ENCODE measurements at regions not wholly inside any gene's neighbourhood (a gene's known extent, or its start where the extent isn't known, plus 50 kb on each side); places are given as distances from the start of the nearest gene placed in this dataset.

DNA sequence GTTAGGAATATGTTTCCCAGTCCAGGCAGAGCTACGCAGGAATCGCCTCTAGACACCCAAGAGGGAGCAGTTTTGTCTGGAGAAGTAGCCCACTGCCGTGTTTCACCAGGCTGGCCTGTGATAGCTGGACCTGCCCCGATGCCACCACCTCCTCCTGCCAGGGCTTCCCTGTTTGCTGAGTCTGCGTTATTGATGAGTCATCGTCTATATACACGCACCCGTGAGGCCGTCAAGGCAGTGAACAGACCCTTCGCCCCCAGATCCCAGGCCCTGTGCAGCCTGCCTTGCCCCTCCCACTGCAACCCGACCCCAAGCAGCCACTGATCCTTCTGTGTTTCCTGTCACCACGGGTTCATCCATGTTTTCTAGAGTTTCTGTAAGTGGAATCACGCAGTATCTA, 141.9 kb downstream of the IGLL1 start:
- Histone ChIP-seq H3K4me1 (ENCODE audit: control insufficient read depth, insufficient read depth, low read length) (no peaks in the 10 kb centered on the region; the same call in 1 of the 2 replicates), H3K36me3 (ENCODE audit: control insufficient read depth in 2 of 2, insufficient read depth in 1 of 2, low read length in 2 of 2) (no peaks in the 10 kb centered on the region), H3K27ac (ENCODE audit: extremely low read depth, low read depth, low read length) (no peak overlapping the region), H3K9me3 (ENCODE audit: control insufficient read depth, insufficient read depth, low read depth, low read length) (no peaks in the 10 kb centered on the region), H3K4me3 (ENCODE audit: low read depth, low read length) (no peak overlapping the region)
- TF ChIP-seq OVOL3 (tag by site-specific recombination; IDR thresholded peaks at IDR 0.05) (no peak), KLF8 (tag by site-specific recombination; IDR thresholded peaks at IDR 0.05) (no peak)
- ChIA-PET POLR2A (interaction anchor here (0.5 kb wide), 1 partner anchor 35 kb away, joined by 3 read pairs; no protein-coding TSS in a partner anchor), CTCF (interaction anchor here (0.6 kb wide), 2 partner anchors 152 to 287 kb away, joined by 3 to 4 read pairs; no protein-coding TSS in a partner anchor)

DNA sequence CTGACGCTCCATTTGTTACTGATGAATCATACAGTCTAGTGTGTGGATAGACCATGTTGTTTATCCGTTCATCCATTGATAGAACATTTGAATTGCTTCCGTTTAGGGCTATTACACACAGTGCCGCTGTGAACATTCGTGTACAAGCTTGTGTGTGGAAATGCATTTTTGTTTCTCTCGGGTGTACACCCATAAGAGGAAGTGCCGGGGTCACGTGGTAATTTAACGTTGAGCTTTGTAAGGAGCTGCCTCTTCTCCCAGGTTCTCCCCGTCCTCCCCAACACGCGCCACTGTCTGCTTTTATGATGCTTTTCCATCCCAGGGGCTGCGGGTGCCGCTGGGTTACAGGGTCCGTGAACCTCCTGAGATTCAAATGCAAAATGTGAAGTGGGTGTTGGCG, 142.3 kb downstream of the IGLL1 start:
- ChIA-PET CTCF (interaction anchor here (0.6 kb wide), 1 partner anchor 287 kb away, joined by 4 read pairs; no protein-coding TSS in a partner anchor), POLR2A (interaction anchor here (0.5 kb wide), 1 partner anchor 35 kb away, joined by 3 read pairs; no protein-coding TSS in a partner anchor)
- Histone ChIP-seq H3K4me1 (ENCODE audit: control insufficient read depth, insufficient read depth, low read length) (no peaks in the 10 kb centered on the region; the same call in 1 of the 2 replicates), H3K9me3 (ENCODE audit: control insufficient read depth, insufficient read depth, low read depth, low read length) (no peaks in the 10 kb centered on the region), H3K36me3 (ENCODE audit: control insufficient read depth in 2 of 2, insufficient read depth in 1 of 2, low read length in 2 of 2) (no peaks in the 10 kb centered on the region), H3K4me3 (ENCODE audit: low read depth, low read length) (no peak overlapping the region), H3K27ac (ENCODE audit: extremely low read depth, low read depth, low read length) (no peak overlapping the region)
- TF ChIP-seq ZNF10 (tag by site-specific recombination; IDR thresholded peaks at IDR 0.05) (no peak), ZNF776 (tag by site-specific recombination; IDR thresholded peaks at IDR 0.05; ENCODE audit: borderline replicate concordance) (no peak), EGR2 (tag by site-specific recombination; IDR thresholded peaks at IDR 0.05; ENCODE audit: low read depth) (no peak), ZNF560 (tag by site-specific recombination; IDR thresholded peaks at IDR 0.05; ENCODE audit: borderline replicate concordance) (no peak), ZNF571 (tag by site-specific recombination; IDR thresholded peaks at IDR 0.05) (no peak), ZNF366 (tag by site-specific recombination; conservative IDR thresholded peaks at IDR 0.05) (no peak), ZNF510 (tag by site-specific recombination; IDR thresholded peaks at IDR 0.05; ENCODE audit: insufficient replicate concordance) (no peak), ZNF202 (tag by site-specific recombination; IDR thresholded peaks at IDR 0.05; ENCODE audit: borderline replicate concordance) (no peak), ZSCAN30 (tag by site-specific recombination; IDR thresholded peaks at IDR 0.05) (no peak), OSR2 (tag by site-specific recombination; IDR thresholded peaks at IDR 0.05) (no peak), ZNF248 (tag by site-specific recombination; IDR thresholded peaks at IDR 0.05) (no peak), ZNF837 (tag by site-specific recombination; IDR thresholded peaks at IDR 0.05) (no peak), ZNF133 (tag by site-specific recombination; IDR thresholded peaks at IDR 0.05) (no peak)
- TF ChIP-seq, protein P1, sequence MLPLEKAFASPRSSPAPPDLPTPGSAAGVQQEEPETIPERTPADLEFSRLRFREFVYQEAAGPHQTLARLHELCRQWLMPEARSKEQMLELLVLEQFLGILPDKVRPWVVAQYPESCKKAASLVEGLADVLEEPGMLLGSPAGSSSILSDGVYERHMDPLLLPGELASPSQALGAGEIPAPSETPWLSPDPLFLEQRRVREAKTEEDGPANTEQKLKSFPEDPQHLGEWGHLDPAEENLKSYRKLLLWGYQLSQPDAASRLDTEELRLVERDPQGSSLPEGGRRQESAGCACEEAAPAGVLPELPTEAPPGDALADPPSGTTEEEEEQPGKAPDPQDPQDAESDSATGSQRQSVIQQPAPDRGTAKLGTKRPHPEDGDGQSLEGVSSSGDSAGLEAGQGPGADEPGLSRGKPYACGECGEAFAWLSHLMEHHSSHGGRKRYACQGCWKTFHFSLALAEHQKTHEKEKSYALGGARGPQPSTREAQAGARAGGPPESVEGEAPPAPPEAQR (tag by site-specific recombination; IDR thresholded peaks at IDR 0.05): no peak
- TF ChIP-seq, protein P2, sequence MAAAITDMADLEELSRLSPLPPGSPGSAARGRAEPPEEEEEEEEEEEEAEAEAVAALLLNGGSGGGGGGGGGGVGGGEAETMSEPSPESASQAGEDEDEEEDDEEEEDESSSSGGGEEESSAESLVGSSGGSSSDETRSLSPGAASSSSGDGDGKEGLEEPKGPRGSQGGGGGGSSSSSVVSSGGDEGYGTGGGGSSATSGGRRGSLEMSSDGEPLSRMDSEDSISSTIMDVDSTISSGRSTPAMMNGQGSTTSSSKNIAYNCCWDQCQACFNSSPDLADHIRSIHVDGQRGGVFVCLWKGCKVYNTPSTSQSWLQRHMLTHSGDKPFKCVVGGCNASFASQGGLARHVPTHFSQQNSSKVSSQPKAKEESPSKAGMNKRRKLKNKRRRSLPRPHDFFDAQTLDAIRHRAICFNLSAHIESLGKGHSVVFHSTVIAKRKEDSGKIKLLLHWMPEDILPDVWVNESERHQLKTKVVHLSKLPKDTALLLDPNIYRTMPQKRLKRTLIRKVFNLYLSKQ (tag by site-specific recombination; IDR thresholded peaks at IDR 0.05; ENCODE audit: borderline replicate concordance): no peak
- TF ChIP-seq, protein P3, sequence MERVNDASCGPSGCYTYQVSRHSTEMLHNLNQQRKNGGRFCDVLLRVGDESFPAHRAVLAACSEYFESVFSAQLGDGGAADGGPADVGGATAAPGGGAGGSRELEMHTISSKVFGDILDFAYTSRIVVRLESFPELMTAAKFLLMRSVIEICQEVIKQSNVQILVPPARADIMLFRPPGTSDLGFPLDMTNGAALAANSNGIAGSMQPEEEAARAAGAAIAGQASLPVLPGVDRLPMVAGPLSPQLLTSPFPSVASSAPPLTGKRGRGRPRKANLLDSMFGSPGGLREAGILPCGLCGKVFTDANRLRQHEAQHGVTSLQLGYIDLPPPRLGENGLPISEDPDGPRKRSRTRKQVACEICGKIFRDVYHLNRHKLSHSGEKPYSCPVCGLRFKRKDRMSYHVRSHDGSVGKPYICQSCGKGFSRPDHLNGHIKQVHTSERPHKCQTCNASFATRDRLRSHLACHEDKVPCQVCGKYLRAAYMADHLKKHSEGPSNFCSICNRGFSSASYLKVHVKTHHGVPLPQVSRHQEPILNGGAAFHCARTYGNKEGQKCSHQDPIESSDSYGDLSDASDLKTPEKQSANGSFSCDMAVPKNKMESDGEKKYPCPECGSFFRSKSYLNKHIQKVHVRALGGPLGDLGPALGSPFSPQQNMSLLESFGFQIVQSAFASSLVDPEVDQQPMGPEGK (tag by site-specific recombination; IDR thresholded peaks at IDR 0.05): no peak
- TF ChIP-seq, protein P4, sequence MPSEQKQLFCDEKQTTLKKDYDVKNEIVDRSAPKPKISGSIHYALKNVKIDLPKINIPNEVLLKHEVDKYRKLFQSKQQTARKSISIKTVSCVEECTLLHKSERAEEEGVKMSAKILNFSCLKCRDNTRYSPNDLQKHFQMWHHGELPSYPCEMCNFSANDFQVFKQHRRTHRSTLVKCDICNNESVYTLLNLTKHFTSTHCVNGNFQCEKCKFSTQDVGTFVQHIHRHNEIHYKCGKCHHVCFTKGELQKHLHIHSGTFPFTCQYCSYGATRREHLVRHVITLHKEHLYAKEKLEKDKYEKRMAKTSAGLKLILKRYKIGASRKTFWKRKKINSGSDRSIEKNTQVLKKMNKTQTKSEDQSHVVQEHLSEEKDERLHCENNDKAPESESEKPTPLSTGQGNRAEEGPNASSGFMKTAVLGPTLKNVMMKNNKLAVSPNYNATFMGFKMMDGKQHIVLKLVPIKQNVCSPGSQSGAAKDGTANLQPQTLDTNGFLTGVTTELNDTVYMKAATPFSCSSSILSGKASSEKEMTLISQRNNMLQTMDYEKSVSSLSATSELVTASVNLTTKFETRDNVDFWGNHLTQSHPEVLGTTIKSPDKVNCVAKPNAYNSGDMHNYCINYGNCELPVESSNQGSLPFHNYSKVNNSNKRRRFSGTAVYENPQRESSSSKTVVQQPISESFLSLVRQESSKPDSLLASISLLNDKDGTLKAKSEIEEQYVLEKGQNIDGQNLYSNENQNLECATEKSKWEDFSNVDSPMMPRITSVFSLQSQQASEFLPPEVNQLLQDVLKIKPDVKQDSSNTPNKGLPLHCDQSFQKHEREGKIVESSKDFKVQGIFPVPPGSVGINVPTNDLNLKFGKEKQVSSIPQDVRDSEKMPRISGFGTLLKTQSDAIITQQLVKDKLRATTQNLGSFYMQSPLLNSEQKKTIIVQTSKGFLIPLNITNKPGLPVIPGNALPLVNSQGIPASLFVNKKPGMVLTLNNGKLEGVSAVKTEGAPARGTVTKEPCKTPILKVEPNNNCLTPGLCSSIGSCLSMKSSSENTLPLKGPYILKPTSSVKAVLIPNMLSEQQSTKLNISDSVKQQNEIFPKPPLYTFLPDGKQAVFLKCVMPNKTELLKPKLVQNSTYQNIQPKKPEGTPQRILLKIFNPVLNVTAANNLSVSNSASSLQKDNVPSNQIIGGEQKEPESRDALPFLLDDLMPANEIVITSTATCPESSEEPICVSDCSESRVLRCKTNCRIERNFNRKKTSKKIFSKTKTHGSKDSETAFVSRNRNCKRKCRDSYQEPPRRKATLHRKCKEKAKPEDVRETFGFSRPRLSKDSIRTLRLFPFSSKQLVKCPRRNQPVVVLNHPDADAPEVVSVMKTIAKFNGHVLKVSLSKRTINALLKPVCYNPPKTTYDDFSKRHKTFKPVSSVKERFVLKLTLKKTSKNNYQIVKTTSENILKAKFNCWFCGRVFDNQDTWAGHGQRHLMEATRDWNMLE (tag by site-specific recombination; conservative IDR thresholded peaks at IDR 0.05; ENCODE audit: low read depth): no peak
- TF ChIP-seq, protein P5, sequence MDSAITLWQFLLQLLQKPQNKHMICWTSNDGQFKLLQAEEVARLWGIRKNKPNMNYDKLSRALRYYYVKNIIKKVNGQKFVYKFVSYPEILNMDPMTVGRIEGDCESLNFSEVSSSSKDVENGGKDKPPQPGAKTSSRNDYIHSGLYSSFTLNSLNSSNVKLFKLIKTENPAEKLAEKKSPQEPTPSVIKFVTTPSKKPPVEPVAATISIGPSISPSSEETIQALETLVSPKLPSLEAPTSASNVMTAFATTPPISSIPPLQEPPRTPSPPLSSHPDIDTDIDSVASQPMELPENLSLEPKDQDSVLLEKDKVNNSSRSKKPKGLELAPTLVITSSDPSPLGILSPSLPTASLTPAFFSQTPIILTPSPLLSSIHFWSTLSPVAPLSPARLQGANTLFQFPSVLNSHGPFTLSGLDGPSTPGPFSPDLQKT (IDR thresholded peaks at IDR 0.05; ENCODE audit: borderline replicate concordance, low read depth, low read length): no peak
- TF ChIP-seq, protein P6, sequence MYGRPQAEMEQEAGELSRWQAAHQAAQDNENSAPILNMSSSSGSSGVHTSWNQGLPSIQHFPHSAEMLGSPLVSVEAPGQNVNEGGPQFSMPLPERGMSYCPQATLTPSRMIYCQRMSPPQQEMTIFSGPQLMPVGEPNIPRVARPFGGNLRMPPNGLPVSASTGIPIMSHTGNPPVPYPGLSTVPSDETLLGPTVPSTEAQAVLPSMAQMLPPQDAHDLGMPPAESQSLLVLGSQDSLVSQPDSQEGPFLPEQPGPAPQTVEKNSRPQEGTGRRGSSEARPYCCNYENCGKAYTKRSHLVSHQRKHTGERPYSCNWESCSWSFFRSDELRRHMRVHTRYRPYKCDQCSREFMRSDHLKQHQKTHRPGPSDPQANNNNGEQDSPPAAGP (tag by site-specific recombination; IDR thresholded peaks at IDR 0.05): no peak

Measured in HEK293 (cell line).